ENCODE measurements at regions not wholly inside any gene's neighbourhood (a gene's known extent, or its start where the extent isn't known, plus 50 kb on each side); places are given as distances from the start of the nearest gene placed in this dataset.

DNA sequence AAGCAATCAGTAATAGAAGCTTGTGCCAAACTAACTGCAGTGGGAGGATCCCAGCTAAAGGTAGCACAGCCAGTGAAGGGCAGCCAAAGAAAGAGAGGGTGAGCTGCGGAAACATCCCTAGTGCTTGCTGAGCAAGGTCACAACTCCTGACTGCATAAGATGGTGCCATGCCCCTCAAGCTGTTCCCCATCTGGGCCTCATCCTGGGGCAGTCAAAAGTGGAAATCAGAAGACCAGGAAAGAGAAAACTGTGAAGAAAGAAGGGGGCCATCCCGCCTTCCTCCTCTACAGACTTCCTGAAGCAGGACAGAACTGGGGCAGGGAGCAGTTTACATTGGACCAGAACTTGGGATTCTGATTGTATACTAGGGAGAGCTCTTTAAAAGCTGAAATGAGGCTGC, 159.2 kb downstream of the TNFSF13B start:
- TF ChIP-seq, protein P1, sequence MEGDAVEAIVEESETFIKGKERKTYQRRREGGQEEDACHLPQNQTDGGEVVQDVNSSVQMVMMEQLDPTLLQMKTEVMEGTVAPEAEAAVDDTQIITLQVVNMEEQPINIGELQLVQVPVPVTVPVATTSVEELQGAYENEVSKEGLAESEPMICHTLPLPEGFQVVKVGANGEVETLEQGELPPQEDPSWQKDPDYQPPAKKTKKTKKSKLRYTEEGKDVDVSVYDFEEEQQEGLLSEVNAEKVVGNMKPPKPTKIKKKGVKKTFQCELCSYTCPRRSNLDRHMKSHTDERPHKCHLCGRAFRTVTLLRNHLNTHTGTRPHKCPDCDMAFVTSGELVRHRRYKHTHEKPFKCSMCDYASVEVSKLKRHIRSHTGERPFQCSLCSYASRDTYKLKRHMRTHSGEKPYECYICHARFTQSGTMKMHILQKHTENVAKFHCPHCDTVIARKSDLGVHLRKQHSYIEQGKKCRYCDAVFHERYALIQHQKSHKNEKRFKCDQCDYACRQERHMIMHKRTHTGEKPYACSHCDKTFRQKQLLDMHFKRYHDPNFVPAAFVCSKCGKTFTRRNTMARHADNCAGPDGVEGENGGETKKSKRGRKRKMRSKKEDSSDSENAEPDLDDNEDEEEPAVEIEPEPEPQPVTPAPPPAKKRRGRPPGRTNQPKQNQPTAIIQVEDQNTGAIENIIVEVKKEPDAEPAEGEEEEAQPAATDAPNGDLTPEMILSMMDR (IDR thresholded peaks at IDR 0.05; ENCODE audit: low read length) = no peak
- TF ChIP-seq EZH2 (IDR thresholded peaks at IDR 0.05; ENCODE audit: borderline replicate concordance, low read length) = no peak

Data from OCI-LY1 (cell line).